HG02571 (cell line): ENCODE measurements at regions not wholly inside any gene's neighbourhood (a gene's known extent, or its start where the extent isn't known, plus 50 kb on each side); places are given as distances from the start of the nearest gene placed in this dataset.

ENCODE experiments used
- ATAC-seq: cut with Tn5 transposase; IDR thresholded peaks from one replicate; pipeline ENCODE4 v1.9.1; 2021; ENCODE audit warnings: mild to moderate bottlenecking, moderate library complexity; ENCODE audit not compliant: unreplicated experiment

DNA sequence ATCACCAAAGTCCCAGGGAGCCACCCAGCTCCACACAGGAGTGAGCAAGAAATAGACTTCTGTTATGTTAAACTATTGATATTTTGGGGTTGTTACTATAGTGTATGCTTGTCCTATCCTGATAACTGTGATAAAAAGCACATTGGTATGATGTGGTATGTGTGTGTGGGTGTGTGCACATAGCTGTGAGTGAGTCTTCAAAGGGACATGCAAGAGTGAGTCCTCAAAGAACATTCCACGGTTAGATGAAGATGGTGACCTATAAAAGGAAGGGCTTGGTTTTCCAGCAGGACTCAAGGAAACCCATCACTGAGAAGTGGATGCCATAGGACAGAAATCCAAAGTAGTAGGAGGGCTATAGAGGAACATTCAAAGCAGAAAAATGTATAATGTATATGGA lies 342.9 kb downstream of the TSN start:
- no peak for ATAC-seq

GRCh38 chr2:122100346-122100745 lies 344.9 kb downstream of the TSN start:
- no peak for ATAC-seq

DNA sequence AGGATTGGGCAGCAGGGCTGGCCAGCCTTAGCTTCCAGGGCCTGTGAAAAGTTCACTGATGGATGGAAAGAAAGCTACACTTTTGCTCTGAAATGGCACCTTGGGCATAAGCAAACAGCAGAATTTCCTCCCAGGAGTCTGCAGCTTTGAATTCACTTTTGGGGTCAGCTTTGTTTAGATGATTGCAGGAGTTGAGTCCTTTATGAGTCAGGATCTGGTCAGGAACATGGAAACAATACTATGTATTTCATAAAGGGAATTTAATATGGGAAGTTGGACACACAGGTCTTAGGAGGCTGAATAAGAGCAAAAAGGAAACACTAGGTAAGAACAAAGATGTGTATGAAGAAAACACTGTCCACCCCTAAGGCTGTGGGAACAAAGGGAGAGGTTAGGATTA lies 345.3 kb downstream of the TSN start:
- no peak for ATAC-seq

DNA sequence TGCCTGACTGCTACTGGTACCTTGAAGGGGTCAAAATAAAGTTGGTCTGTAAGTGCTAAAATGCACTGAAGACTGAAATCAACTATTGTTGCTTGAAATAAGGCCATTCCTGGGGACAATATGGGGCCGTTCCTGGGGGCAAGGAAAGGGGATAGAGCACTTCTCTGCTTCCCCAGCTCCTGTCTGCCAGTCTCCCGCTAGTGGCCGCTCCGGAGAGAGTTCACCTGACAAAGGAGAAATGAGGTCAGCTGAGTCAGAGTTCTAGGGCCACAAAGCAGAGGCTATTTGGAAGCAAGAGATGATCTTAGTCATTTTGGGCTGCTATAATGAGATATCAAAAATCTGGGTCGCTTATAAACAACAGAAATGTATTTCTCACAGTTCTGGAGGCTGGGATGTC lies 345.9 kb downstream of the TSN start:
- ATAC-seq: no peak

- no peak for ATAC-seq
Observed at GRCh38 chr2:122105171-122105876, 349.9 kb downstream of the TSN start.

GRCh38 chr2:122105877-122106206 lies 350.4 kb downstream of the TSN start:
- ATAC-seq: no peak

GRCh38 chr2:122108186-122108585 lies 352.7 kb downstream of the TSN start:
- ATAC-seq: no peak

DNA sequence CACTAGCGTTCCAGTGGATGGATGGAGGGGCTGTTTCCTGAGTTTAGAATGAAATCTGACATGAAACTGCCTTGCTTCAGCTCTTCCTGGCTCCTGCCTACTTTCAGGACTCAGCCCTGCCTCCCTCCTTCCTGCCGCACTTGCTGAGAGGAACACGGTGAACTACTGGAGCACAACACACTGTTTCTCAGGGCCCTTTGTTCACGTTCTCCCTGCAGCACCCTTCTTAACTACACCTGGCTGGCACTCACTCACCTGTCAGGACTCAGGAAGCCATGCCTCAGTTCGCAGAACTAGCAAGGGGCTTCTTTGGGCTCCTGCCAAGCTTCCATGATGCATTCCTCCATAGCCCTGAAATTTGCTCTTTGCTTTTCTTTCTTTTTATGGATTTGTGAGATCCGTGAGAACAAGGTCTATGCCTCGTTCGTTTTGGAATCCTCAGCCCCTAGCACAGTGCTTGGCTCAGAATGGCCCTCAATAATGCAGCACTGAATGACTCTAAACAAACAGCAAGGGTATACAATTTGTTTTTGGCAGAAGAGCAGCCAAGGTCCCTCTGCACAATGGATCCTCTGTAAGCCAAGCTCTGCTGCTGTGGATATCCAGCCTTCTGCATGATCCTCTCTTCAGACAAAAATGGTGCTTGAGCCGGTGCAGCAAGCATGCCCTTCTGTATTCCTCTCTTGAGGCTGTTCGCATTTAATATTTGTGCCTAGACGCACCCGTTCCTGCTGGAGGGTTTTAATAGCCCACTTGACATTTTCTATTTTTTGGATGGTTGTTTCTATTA lies 357.0 kb downstream of the TSN start:
- ATAC-seq: no peak

GRCh38 chr2:122114421-122114820 lies 359.0 kb downstream of the TSN start:
- ATAC-seq: no peak

- ATAC-seq: no peak
Observed at GRCh38 chr2:122117371-122117770, 361.9 kb downstream of the TSN start.

GRCh38 chr2:122129399-122129798 lies 373.9 kb downstream of the TSN start:
- no peak for ATAC-seq

GRCh38 chr2:122132147-122132691 lies 376.8 kb downstream of the TSN start:
- no peak for ATAC-seq

- ATAC-seq: no peak
Observed at GRCh38 chr2:122135021-122135937, 379.8 kb downstream of the TSN start.

GRCh38 chr2:122136056-122136455 lies 380.6 kb downstream of the TSN start:
- no peak for ATAC-seq

DNA sequence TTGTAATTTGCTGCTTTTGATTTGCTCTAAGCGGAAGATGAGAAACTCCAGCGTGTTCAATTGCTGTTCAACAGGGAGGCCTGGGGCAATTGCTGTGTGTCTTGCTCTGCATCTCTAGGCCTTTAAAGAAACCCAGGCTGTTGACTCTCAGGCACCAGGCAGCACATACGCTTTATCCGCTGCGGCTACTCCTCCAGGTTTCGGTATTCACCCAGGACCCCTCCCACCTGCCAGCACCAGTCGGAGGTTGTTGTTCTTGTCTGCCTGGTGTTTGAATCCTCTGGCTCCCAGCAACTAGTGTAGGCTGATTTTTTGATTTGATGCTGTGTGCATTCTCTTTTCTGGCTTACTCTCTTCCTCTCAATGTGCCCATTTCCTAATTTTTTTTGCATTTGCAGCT lies 383.1 kb downstream of the TSN start:
- ATAC-seq: no peak

DNA sequence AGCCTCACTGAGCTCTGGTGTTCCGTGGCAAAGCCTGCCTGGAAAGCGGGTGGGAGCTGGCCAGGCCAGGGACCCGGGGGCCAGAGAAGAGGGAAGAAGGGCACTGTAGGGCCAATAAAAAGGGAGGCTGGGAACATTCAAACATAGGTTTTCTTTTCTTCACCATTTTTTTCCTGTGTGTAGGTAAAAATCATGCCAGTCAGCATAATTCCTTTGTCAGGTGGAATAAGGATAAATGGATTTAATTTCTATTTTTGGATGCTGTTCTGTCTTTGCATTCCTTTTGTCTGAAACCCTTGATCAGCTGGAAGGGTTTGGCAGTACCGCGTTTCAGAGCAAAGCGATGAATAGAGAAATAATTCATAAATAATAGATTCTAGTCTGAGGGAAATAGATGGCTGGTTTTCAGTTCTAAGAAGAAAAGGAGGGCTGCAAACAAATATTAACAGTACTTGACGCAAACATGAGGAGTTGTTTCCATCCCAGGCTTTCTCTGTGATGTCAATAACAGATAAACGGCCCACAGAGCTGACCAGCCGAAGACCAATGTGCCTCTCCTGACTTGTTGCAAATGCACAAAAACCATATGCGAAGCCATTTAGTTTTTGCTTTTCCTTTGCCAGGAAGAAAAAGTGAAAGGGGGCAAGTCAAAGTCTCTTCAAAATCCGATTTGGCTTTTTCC lies 384.4 kb downstream of the TSN start:
- no peak for ATAC-seq

DNA sequence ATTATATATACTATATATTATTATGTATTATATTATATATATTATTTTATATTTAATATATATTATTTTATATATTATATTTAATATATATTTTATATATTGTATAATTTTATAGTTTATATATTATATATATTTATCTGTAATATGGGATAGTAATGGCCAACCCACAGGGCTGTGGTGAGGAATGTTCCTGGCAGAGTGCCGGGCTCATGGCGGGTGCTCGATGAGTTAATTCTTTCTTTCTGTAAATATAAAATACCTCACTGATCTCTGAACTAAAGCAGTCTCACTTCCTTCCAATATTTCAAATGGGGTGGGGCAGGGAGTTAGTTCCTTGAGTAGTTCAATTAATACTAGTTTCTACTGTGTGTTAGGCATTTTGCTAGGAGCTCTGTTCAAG lies 389.4 kb downstream of the TSN start:
- no peak for ATAC-seq

GRCh38 chr2:122145856-122146255 lies 390.4 kb downstream of the TSN start:
- no peak for ATAC-seq

GRCh38 chr2:122148128-122148767 lies 392.8 kb downstream of the TSN start:
- ATAC-seq: no peak
